Non-pigmented ciliary epithelial cell (primary cell): ENCODE measurements at regions not wholly inside any gene's neighbourhood (a gene's known extent, or its start where the extent isn't known, plus 50 kb on each side); places are given as distances from the start of the nearest gene placed in this dataset.

ENCODE experiments used
- DNase-seq: peaks from one replicate; pipeline ENCODE4 v3.0.0-alpha.2; 2010; ENCODE audit warnings: low read depth

DNA sequence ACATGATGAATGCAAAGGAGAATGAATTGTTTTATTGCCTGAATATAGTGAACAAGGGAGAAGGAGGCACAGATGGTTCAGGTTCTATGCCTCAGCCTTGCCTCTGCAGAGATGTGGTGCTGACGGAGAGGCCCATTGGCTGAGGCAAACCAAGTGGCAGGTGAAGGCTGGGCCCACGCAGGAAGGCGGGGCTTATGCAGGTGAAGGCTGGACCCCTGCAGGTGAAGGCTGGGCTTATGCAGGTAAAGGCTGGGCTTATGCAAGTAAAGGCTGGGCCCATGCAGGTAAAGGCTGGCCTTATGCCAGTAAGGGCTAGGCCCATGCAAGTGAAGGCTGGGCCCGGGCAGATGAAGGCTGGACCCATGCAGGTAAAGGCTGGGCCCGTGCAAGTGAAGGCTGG is 414.7 kb downstream of the LRATD1 start:
- no peak for DNase-seq

DNA sequence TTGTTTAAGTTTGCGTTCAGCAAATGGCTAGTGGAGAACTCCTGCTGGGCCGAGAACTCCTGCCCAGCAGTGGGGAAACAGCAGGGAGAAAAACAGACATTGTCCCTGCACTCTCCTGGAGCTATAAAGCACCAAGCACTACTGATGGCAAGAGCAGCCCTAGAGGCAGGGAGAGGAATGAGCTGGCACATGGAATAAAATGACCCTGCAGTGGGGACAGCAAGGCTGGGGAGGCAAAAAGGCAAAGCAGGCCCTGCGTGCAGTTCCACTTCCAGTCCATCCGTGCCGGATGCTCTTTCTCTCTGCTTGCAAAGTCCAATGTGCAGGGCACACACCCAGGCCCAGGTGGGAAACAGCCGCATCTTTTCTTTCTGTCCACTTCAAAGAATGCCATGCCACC is 415.5 kb downstream of the LRATD1 start:
- DNase-seq, result no peak

DNA sequence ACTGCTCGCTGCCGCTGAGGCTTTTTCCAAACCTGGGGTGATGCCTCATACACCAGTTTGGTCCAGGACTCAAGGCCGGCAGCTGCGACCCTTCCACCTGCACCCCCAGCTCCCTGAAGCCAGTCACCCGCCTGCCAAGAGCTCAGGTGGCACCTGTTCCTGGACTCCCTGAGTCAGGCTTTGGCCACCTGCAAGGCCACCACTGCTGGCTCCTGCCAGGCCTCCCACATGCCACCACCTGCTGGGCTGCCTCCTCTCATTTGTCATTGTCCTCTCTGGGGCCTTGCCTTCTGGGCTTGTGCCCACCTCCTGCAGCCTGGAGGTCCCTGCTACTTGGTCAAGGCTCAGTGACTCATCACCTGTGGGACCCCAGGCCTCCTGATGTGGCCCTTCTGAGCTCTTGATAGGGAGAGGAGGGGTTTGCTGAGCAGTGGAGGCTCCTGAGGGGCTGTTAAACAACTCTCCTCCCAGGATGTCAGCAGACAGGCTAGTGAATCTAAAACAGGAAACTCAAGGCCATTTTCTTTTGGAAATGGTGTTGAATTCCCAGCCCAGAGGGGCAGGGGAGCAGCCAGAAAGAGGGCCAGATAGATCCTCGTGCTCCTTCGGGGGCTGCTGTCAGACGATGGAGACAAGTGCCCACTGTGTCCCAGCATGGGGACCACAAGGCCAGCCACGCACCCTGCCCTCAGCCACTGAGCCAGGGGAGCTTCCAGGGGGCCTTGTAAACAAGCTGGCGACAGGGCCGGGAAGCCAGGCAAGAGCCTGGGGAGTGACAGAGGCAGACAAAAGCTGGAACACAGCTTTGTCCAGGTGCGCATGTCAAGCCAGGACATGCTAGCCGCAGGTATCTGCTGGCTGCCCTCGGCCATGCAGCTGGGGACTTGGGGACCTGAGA is 416.8 kb downstream of the LRATD1 start:
- DNase-seq, result no peak

DNA sequence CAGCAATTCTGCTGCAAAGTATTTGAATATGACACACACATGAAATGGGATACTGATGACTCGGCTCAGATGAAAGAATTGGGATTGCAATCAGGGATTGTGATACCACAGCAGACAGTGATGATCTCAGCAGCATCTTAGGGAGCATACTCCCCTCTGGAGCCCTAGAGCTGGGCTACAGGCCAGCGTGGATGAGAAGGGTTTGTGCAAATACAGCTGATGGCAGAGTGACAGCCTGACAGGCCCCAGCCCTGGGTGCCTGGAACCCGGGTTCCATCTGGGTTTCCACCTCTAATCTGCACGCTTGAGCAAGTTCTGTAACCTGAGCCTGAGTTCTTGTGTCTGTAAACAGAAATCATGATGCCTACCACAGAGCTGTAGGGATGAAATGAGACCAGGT is 418.0 kb downstream of the LRATD1 start:
- DNase-seq, result no peak

DNA sequence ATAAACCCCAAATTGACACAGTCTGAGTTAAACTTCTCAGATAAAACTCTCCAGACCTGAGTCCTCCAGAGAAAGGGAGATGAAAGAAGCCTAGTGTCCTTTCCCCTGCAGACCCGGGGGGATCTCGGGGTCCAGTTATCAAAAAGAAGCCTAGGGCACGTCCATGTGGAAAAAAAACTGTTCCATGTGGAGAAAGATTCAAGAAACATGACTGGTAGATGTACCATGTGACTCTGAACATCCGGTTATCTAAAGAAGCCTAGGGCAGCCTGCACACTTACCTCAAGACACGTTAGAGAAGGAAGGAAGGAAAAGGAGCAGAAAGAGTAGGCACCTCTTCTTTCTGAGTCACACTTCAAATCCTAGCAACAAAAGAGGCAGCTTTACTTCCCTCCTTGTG is 421.0 kb downstream of the LRATD1 start:
- DNase-seq, result no peak

DNA sequence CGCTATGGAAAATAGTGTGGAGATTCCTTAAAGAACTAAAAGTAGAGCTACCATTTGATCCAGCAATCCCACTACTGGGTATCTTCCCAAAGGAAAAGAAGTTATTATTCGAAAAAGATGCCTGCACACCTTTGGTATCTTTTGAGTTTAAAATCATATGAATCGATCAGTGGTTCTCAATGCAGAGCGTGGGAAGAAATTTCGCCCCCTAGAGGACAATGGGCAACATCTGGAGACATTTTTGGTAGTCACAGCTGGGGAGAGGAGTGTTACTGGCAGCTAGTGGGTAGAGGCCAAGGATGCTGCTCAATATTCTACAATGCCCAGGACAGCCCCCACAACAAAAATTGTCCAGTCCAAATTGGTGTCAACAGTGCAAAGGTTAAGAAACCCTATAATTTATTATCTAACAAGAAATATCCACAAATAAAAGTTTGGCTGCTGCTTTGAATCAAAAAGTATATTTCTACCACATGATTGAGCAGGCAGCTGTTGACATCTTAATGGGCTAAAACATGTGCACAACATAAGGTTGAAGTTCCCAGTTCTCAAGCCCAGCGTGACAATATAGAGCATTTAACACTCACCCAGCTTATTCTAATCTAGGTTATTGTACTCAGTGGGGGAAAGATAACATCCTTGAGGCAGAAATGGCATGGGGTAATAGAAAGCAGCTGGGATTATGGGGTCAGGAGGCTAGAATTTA is 425.7 kb downstream of the LRATD1 start:
- no peak for DNase-seq

DNA sequence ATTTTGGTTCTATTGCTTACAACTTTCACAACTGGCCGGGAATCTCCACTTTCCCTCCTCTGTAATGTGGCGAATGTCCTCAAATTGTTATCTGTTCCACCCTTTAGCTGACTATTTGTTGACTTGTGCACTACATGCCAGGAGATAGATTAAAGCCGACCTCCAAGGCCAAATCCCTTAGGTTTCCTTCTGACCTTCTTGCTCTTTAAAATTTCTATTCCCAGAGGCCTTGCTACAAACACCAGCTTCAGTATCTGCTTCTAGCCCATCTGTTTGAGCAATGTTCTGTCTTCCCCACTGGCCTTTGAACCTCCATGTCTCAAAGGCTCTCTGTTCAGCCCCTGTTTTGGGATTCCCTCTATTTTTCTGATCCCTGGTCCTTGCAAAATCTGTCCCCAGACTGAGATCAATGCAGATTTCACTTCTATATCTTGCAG is 426.2 kb downstream of the LRATD1 start:
- DNase-seq, result no peak

DNA sequence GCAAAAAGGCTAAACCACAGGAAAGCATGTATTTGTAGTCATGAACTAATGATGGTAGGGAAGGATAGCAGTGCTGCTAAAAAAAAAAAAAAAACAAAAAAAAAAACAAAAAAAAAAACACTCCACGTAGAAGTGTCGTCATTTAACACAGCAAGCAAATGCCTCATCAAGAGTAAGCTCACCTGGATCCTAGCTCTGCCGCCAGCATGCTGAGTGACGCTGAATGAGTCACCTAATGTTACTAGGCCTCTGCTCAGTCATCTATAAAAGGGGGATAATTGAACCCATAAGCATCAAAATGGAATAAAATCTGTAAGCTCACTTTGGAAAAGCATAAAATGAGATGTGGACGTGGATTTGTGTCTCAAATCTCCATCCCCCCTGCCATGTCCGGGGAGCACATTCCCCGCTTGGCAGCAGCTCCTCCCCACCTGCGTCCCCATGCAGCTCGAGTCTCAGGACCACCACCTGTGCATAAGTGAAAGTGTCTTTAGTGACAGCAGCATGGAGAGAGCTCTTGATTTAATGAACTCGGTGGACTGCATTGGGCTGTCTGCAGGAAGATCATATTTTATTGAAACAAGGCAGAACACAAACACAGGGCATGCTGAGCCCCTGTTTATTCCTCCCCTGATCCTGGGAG is 427.5 kb downstream of the LRATD1 start:
- DNase-seq, result no peak

DNA sequence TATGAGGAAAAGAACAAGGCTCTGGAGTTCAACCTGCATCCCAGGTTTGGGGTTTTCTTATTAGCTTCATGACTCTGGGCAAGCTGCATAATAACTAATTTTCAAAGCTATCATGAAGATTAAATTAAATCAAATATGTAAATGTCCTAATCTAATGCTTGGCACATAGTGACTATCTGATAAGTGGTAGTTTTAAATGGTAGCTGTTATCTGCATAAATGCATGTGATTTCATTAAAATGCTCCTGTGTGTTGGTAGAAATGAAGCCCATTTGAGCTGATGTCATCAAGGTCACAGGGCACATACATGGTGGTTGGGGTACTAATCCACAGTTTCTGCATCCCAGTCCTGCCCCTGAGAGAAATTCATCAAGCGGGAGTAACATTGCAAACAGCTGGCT is 428.8 kb downstream of the LRATD1 start:
- no peak for DNase-seq

DNA sequence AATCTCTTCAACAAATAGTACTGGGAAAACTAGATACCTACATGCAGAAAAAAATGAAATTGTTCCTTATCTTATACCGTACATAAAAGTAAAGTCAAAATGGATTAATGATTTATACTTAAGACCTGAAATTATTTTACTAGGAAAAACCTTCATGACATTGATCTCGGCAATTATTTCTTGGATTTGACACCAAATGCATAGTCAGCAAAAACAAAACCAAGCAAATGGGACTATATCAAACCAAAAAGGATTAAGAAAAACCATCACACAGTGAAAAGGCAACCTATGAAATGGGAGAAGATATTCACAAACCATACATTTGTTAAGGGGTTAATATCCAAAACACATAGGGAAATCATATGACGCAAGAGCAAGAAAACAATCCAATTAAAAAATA is 433.6 kb downstream of the LRATD1 start:
- DNase-seq, result no peak

DNA sequence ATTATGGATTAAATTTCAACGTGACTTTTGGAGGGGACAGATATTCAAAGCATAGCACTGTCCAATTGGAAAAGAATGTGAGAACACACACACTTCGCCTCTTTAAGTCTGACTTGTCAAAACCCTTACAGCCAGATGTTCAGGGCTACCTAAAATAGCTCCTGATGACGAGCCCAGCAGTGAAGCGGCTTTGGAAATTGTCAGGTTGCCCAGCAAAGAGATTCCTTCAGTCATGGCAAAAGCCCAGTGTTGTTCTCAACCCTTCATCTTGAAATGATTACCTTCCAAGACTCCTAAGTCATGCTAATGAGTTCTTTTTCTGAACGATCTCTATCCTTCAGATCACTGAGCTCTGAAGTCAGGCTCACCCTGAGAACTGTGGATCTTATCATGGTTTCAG is 436.6 kb downstream of the LRATD1 start:
- DNase-seq, result no peak

DNA sequence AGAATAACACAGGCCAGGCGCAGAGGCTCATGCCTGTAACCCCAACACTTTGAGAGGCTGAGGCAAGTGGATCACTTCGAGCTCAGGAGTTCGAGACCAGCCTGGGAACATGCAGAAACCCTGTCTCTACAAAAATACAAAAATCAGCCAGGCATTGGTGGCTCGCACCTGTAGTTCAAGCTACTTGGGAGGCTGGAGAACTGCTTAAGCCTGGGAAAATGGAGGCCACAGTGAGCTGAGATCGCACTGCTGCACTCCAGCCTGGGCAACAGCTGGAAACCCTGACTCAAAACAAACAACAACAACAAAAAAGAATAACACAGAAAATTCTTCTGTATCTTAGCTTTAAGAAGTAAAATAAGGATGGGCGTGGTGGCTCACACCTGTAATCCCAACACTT is 440.3 kb downstream of the LRATD1 start:
- DNase-seq, result no peak

DNA sequence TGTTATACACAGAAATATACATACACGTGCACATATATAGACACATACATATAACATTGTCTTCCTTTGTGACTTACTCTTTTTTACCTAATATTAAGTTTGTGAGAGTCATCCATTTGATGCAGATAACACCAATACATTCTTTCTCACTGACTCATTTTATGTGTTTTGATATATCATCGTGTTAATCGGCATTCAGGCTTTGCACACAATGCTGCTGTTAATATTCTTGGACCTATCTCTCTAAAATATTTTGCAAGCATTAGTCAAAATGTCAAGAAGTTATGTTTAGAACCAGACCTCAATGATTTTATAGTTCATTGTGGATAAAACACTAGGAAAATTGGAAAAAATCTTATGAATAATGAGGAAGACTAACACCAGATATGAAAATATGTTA is 441.1 kb downstream of the LRATD1 start:
- DNase-seq, result no peak

DNA sequence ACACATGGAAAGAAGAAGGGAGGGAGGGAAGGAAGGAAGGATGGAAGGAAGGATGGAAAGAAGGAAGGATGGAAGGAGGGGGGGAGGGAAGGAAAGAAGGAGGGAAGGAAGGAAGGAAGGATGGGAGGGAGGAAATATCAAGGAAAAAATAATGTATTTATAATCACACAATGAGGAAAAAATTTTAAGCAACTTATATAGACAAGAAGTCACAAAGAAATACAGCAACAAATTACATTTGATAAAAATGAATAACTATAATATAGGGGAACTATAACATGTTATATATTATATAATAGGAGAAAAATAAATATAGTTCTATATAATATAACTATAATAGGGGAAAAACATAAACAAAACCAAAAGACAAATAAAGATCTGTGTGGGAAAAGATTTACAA is 441.8 kb downstream of the LRATD1 start:
- DNase-seq, result no peak

DNA sequence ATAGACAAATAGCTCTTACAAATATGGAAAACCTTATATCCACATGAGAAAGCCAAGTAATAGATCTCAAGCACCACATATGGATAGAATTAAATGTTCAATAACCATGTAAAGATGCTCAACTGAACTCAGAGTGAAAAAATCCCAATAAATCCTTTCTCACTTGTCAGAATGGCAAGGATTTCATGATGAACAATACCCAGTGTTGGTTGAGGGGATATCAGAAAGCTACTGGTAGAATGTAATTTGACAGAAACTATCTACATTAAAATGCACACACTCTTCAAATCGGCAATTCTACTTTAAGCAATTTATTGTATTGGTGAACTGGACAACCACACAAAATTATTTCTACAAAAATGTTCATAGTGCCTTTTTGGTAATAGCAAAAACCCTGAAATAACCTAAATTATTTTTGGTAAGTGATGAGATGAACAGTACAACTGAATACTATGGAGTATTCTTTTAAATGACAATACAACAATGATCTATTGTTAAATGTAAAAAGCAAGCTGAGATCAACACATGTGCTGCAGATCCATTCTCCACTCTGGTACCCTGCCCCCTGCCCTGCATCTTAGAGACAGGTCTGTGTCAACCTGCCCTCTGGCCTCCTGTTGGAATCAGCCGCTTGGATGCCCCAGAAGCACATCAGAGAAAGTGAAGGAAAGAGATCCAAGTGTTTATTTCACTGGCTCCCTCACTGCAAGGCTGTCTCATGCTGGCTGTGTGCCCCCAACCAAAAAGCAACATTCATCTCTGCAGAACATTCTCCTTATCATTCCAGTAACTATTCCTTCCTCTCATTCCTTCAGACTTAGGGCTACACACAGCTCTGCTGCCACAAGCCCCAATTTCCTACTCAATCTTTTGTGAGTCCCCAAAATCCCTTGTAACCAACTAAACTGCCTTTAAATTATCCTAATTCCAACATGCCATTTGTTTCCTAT is 442.5 kb downstream of the LRATD1 start:
- no peak for DNase-seq

DNA sequence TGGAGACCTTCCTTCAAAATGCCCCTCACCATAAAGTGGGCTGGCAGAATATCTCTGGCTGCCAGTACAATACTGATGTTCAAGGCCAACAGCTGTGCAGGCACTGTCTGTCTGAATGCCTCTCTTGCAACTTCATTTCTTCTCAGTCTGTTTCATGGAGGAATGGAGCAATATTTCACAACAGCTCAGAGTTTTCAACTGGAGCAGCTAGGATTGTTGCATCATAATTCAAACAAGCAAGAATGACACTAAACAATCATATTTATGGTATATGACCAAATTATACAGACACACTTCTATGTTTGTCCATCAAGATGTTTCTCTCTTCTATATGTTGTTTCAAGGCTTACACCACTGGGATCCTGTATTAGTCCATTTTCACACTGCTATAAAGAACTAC is 444.2 kb downstream of the LRATD1 start:
- no peak for DNase-seq

DNA sequence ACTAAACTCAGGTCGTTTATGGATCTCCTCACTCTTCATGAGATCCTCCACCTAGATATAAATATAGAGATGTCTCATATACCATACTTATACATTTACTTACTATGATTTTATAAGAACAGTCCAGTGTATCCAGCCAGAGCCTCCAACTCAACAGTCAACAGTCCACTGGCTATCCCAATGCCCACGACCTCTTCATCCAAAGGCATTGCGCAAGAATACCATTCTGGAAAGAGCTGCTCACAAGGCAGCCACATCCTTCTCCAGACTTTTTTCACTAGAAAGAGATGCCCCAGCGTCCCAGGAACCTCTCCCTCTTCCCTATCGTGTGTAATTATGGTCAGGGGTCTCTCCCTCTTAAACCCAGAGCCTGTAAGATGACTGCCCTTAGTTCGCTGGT is 448.8 kb downstream of the LRATD1 start:
- no peak for DNase-seq

DNA sequence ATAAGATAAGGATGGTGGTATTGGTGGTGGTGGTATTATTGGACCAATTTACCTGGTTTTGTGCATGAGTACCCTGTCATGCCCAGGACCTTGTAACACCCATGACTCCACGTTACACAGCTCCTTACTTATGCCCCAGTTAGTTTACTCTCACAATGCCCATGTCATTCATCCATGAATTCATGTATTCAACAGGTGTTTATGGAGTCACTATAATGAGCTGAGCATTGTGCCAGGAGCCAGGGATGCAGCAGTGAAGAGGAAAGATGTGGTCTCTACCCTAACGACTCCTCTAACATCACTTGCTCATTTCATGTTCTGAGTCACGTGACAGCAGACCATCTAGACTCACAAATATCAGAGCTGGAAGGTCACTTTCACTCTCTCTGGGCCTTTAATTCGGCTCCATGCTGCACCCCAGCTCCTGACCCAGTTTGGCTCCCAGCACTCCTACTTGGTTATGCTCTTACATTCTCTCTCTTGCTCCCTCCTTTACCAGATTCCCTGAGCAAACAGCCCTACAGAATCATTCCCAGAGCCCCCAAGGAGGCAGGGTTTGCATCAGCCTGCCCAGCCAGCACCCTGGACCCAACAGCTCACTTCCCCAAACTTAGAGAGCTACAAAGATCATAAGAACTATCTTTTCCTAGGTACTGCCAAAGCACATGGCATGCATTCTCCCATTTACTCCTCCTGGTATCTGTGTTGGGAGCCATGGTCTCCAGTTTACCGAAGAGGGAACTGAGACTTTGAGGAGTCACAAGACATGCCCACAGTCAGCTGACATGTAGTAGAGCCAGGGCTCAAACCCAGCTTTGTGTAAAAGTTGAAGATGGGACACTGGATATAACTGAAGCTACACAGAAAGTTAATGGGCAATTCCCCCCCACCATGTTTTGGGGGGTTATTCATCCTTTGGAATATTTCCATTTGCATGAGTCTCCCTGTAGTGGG is 449.9 kb downstream of the LRATD1 start:
- no peak for DNase-seq

DNA sequence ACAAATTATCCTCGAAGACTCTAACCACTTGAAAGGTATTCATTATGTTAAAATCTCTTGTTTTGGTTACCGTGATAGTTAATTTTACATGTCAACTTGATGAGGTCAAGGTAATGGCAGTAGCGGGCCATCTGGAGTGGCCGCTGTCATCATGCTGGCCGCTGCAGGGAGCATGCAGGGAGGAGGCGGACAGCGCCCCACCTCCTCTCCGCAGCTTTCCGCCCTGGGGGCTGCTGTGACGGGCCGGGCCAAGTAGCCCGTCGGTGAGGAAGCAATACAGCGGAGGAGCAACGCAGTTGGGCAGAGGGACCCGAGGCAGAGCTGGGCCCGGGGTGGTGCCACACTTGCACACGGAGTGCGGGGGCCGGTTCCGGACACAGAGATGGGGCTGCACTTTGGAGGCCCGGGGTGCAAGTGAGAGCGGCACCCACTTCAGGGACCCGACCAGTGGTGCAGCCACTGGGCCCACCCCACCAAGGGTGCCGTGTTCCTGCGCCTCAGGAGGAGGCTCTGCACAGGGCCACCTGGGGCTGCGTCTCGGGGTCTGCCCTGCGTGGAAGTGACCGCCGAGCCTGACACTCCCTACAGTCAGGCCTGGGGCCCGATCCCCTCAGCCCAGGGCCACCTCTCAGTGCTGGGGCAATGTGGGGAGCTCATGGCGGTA is 452.4 kb downstream of the LRATD1 start:
- DNase-seq, result no peak

DNA sequence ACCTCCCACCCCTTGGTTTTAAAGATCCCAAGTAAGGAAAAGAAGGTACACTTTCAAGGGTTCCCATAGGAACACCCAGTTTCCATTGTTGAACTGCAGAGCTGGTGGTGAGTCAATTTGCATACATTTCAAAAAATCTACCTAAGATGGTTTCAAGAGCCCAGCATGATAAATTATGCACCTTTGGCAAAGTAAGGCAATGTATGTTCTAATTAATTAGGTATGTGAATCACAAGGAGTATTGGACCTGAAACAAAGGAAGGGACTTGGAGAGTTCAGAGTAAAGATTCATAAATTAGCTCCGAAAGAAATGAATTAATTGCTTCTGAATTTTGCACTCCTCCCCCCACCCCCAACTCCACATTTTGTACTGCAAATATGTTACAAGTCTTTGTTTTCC is 459.7 kb downstream of the LRATD1 start:
- DNase-seq, result no peak
